Stomach (tissue), 8 donors: ENCODE measurements at regions not wholly inside any gene's neighbourhood (a gene's known extent, or its start where the extent isn't known, plus 50 kb on each side); places are given as distances from the start of the nearest gene placed in this dataset.

Source experiments
- DNase-seq, 2 donors: peaks; one replicate each; pipeline versions ENCODE4 v3.0.0 to v3.0.0-alpha.2; 2013 to 2019
- H3K27ac ChIP-seq, 5 donors: fragments of 200-600 bp in 4 of 5; sonication (generic) in 4 of 5; one replicate each; pipeline ENCODE4 v1.5.1; 2013 to 2019; ENCODE audit warnings: mild to moderate bottlenecking in 1 of 5, moderate library complexity in 1 of 5
- H3K27me3 ChIP-seq, 3 donors: fragments of 200-600 bp; sonication (generic); one replicate each; pipeline ENCODE4 v1.5.1; 2017 to 2019; ENCODE audit warnings: mixed run types in 1 of 3
- H3K36me3 ChIP-seq, 4 donors: fragments of 200-600 bp; sonication (generic); 1 replicate in 3 of 4; 2 replicates in 1 of 4; pipeline ENCODE4 v1.5.1; 2016 to 2019
- H3K4me1 ChIP-seq, 4 donors: fragments of 200-600 bp; sonication (generic); one replicate each; pipeline ENCODE4 v1.5.1; 2016 to 2019
- H3K4me3 ChIP-seq, 4 donors: fragments of 200-600 bp; sonication (generic) in 3 of 4; one replicate each; pipeline ENCODE4 v1.5.1; 2016 to 2019; ENCODE audit warnings: mild to moderate bottlenecking in 1 of 4
- H3K9me3 ChIP-seq, 4 donors: fragments of 200-600 bp; sonication (generic); one replicate each; pipeline ENCODE4 v1.5.1; 2016 to 2019
- EP300 ChIP-seq: sonication (generic); formaldehyde crosslinking; IDR thresholded peaks from one replicate; pipeline ENCODE4 v1.6.1; 2017; ENCODE audit warnings: antibody characterized with exemption
- POLR2A ChIP-seq, 4 donors: fragments of 450-650 bp; IDR thresholded peaks; one replicate each; pipeline ENCODE4 v1.6.1; 2016; ENCODE audit warnings: antibody characterized with exemption in 4 of 4, control low read depth in 2 of 4, mild to moderate bottlenecking in 1 of 4, moderate library complexity in 1 of 4
- POLR2AphosphoS5 ChIP-seq, 3 donors: sonication (generic); formaldehyde crosslinking; IDR thresholded peaks; one replicate each; pipeline ENCODE4 v1.6.1; 2016; ENCODE audit warnings: antibody characterized with exemption in 3 of 3
- WGBS, 5 donors: extraction: QIAGEN DNeasy Blood & Tissue Kit in 3 of 5; methylation state at CpG; one replicate each; pipeline versions ENCODE4 v1.1.5 to v1.1.7; 2013 to 2018; 5-methylcytosine and 5-hydroxymethylcytosine counted together
- intact Hi-C: fragments of 100-400 bp; cut with DNase I; formaldehyde crosslinking; loops from one replicate; pipeline ENCODE4 v1.15.1; 2023; ENCODE audit warnings: low total_unique reads
- TF ChIP-seq, protein P1 (sequence below), 7 experiments: fragments of 450-650 bp in 4 of 7; fragments of 200-600 bp in 3 of 7; sonication (generic) in 3 of 7; IDR thresholded peaks; one replicate each; pipeline ENCODE4 v1.5.1; 2016 to 2019; ENCODE audit warnings: antibody characterized with exemption in 7 of 7, control low read depth in 2 of 7, mild to moderate bottlenecking in 1 of 7
- donor health status: healthy with polysubstance abuse.
- donor health status: Bipolar disorder and iron deficiency.
- donor health status: healthy.

DNA sequence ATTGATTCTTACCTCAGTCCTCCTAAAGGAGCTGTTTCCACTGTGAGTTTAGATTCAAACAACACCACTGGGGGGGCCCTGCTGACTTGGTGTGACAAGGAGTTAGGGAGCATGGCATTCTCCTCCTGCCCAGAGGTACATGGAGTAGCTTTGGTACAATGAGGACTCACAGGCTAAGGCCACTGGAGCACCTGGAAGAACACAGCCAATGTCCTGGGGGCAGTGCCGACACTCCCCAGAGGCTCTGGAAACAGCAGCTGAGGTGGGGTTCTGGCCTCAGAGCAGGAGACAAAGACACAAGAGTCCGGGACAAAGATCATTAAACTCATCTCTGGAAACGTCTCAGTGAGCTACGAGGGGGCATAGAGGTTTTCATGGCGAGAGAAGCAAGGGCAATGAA, 69.7 kb upstream of the POMGNT2 start:
- H3K36me3 ChIP-seq: no peaks in the 10 kb centered on the region
- 89 to 93% (median 92%) methylated on average over 5 of the region's 5 CpGs for WGBS, 5 donors
- H3K27me3 ChIP-seq: no peaks in the 10 kb centered on the region
- peaks cover 0 to 12% (median 5%) of the 10 kb centered on the region in 4 donors for H3K9me3 ChIP-seq
- no peak overlapping the region for H3K4me3 ChIP-seq
- DNase-seq: no peak
- no peak overlapping the region for H3K27ac ChIP-seq
- TF ChIP-seq POLR2AphosphoS5 (IDR thresholded peaks at IDR 0.05) (no peak), EP300 (no peak), POLR2A (IDR thresholded peaks at IDR 0.05) (no peak)
- TF ChIP-seq, protein P1, sequence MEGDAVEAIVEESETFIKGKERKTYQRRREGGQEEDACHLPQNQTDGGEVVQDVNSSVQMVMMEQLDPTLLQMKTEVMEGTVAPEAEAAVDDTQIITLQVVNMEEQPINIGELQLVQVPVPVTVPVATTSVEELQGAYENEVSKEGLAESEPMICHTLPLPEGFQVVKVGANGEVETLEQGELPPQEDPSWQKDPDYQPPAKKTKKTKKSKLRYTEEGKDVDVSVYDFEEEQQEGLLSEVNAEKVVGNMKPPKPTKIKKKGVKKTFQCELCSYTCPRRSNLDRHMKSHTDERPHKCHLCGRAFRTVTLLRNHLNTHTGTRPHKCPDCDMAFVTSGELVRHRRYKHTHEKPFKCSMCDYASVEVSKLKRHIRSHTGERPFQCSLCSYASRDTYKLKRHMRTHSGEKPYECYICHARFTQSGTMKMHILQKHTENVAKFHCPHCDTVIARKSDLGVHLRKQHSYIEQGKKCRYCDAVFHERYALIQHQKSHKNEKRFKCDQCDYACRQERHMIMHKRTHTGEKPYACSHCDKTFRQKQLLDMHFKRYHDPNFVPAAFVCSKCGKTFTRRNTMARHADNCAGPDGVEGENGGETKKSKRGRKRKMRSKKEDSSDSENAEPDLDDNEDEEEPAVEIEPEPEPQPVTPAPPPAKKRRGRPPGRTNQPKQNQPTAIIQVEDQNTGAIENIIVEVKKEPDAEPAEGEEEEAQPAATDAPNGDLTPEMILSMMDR (IDR thresholded peaks at IDR 0.05): no peak
- intact Hi-C loops: no loop called here
- peaks cover 0 to 26% (median 7%) of the 10 kb centered on the region in 4 donors for H3K4me1 ChIP-seq

- Histone ChIP-seq H3K27ac (no peak overlapping the region), H3K4me1 (peaks cover 0 to 10% (median 3%) of the 10 kb centered on the region in 4 donors), H3K36me3 (no peaks in the 10 kb centered on the region), H3K4me3 (no peak overlapping the region), H3K9me3 (peaks cover 0 to 12% (median 5%) of the 10 kb centered on the region in 4 donors), H3K27me3 (no peaks in the 10 kb centered on the region)
- intact Hi-C loops: no loop called here
- TF ChIP-seq, protein P1 (IDR thresholded peaks at IDR 0.05): no peak
- no peak for TF ChIP-seq POLR2AphosphoS5 (IDR thresholded peaks at IDR 0.05)
- no peak for TF ChIP-seq EP300
- DNase-seq: no peak
Observed at GRCh38 chr3:43173949-43174348, 68.1 kb upstream of the POMGNT2 start.

DNA sequence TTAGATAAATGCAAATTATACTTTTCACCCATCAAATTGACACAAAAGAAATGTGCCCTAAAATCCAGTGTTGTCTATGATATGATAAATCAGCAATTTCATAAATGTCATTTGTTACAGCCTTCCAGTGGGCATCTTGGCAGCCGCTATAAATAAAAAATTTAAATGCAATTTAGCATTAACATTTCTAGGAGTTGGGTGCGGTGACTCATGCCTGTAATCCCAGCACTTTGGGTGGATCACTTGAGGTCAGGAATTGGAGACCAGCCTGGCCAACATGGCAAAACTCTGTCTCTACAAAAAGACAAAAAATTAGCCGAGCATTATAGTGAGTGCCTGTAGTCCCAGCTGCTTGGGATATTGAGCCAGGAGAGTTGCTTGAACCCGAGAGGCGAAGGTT, 65.9 kb upstream of the POMGNT2 start:
- intact Hi-C loops: no loop called here
- DNase-seq: no peak
- Histone ChIP-seq H3K27me3 (no peaks in the 10 kb centered on the region), H3K4me3 (no peak overlapping the region), H3K9me3 (peaks cover 0 to 13% (median 7%) of the 10 kb centered on the region in 4 donors), H3K27ac (no peak overlapping the region), H3K36me3 (no peaks in the 10 kb centered on the region), H3K4me1 (peaks cover 0 to 4% (median under 1%) of the 10 kb centered on the region in 4 donors)
- TF ChIP-seq POLR2A (IDR thresholded peaks at IDR 0.05) (no peak), POLR2AphosphoS5 (IDR thresholded peaks at IDR 0.05) (no peak), EP300 (no peak)
- TF ChIP-seq, protein P1 (IDR thresholded peaks at IDR 0.05): no peak
- WGBS, 5 donors: 79 to 90% (median 88%) methylated on average over 5 of the region's 5 CpGs

DNA sequence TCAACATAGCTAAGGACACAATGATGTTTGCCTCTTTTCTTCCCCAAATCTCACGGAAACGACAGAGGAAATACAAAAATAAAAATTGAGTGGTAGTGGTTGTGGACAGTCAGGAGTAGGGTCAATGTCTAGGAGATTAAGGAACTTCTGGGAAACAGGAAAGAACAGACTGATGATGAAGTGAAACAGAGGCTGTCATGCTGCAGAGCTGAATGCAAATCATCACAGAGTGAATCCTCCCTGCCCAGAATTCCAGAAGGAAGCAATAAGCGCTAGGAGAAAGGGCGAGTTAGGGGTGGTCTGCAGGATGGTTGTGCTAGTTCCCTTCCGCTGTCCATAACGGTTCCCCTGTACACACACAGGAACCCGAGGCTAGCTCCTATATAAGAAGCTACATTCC, 64.7 kb upstream of the POMGNT2 start:
- H3K27ac ChIP-seq: no peak overlapping the region
- no peaks in the 10 kb centered on the region for H3K36me3 ChIP-seq
- H3K4me3 ChIP-seq: no peak overlapping the region
- no peak for DNase-seq
- peaks cover 0 to 25% (median 16%) of the 10 kb centered on the region in 4 donors for H3K9me3 ChIP-seq
- intact Hi-C loops: no loop called here
- 85 to 89% (median 88%) methylated on average over 7 of the region's 7 CpGs for WGBS, 5 donors
- TF ChIP-seq, protein P1 (IDR thresholded peaks at IDR 0.05): no peak
- TF ChIP-seq POLR2A (IDR thresholded peaks at IDR 0.05) (no peak), POLR2AphosphoS5 (IDR thresholded peaks at IDR 0.05) (no peak), EP300 (no peak)
- no peaks in the 10 kb centered on the region for H3K4me1 ChIP-seq
- no peaks in the 10 kb centered on the region for H3K27me3 ChIP-seq
